Left lung (tissue), 4 donors: ENCODE measurements at regions not wholly inside any gene's neighbourhood (a gene's known extent, or its start where the extent isn't known, plus 50 kb on each side); places are given as distances from the start of the nearest gene placed in this dataset.

ENCODE experiments used
- ATAC-seq: fragments of 200-7000 bp; cut with Tn5 transposase; one replicate; pipeline ENCODE4 v1.9.1; 2020; ENCODE audit warnings: moderate library complexity
- DNase-seq, 4 donors: peaks; one replicate each; pipeline ENCODE4 v3.0.0-alpha.2; 2013 to 2020
- H3K27ac ChIP-seq, 2 donors: fragments of 200-600 bp; sonication (generic) in 1 of 2; one replicate each; pipeline versions ENCODE4 v1.5.0 to v1.8.0; 2020 to 2021
- H3K27me3 ChIP-seq, 2 donors: fragments of 200-600 bp; sonication (generic) in 1 of 2; one replicate each; pipeline versions ENCODE4 v1.5.0 to v1.8.0; 2020 to 2021
- H3K36me3 ChIP-seq, 2 donors: fragments of 200-600 bp; sonication (generic) in 1 of 2; one replicate each; pipeline versions ENCODE4 v1.5.0 to v1.8.0; 2020 to 2021
- H3K4me1 ChIP-seq, 2 donors: fragments of 200-600 bp; one replicate each; pipeline ENCODE4 v1.8.0; 2021
- H3K4me3 ChIP-seq, 2 donors: fragments of 200-600 bp; sonication (generic) in 1 of 2; one replicate each; pipeline versions ENCODE4 v1.5.0 to v1.8.0; 2020 to 2021; ENCODE audit warnings: mild to moderate bottlenecking in 1 of 2
- H3K9me3 ChIP-seq, 2 donors: fragments of 200-600 bp; sonication (generic) in 1 of 2; one replicate each; pipeline versions ENCODE4 v1.5.0 to v1.8.0; 2020 to 2021
- intact Hi-C, 2 donors: fragments of 100-400 bp; cut with DNase I; formaldehyde crosslinking; loops; one replicate each; pipeline versions ENCODE4 v1.11.2 to v1.14.2; 2022
- TF ChIP-seq, protein P1 (sequence below), 2 donors: fragments of 200-600 bp; sonication (generic) in 1 of 2; IDR thresholded peaks; one replicate each; pipeline versions ENCODE4 v1.5.0 to v1.8.0; 2021; ENCODE audit warnings: antibody characterized with exemption in 2 of 2
- donor health status: DM: no; HTN: yes; CAD: no.
- donor health status: DM: no; HTN: no; CAD: no.

DNA sequence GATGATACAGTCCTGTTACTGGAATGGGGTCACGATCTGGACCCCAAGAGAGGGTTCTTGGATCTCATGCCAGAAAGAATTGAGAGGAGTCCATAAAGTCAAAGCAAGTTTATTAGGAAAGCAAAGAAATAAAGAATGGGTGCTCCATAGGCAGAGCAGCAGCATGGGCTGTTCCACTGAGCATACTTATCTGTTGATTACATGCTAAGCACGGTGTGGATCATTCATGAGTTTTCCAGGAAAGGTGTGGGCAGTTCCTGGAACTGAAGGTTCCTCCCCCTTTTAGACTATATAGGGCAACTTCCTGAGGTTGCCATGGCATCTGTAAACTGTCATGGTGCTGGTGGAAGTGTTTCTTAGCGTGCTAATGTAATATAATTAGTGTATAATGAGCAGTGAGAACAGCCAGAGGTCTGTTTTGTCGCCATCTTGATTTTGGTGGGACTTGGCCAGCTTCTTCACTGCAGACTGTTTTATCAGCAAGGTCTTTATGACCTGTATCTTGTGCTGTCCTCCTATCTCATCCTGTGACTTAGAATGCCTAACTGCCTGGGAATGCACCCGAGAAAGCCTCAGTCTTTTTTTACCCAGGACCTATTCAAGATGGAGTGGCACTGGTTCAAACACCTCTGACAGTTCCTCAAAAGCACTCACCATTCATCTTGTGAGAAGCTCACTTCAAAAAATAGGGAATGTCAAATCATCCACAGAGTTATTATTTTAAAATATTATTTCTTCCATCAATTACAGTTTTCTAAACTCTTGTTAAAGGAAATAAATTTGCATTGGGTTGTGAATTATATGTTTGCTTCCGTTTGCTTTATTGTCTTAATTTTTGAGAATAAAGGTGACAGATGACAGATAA is 1358.8 kb upstream of the TMEM132C start:
- TF ChIP-seq, protein P1, sequence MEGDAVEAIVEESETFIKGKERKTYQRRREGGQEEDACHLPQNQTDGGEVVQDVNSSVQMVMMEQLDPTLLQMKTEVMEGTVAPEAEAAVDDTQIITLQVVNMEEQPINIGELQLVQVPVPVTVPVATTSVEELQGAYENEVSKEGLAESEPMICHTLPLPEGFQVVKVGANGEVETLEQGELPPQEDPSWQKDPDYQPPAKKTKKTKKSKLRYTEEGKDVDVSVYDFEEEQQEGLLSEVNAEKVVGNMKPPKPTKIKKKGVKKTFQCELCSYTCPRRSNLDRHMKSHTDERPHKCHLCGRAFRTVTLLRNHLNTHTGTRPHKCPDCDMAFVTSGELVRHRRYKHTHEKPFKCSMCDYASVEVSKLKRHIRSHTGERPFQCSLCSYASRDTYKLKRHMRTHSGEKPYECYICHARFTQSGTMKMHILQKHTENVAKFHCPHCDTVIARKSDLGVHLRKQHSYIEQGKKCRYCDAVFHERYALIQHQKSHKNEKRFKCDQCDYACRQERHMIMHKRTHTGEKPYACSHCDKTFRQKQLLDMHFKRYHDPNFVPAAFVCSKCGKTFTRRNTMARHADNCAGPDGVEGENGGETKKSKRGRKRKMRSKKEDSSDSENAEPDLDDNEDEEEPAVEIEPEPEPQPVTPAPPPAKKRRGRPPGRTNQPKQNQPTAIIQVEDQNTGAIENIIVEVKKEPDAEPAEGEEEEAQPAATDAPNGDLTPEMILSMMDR (IDR thresholded peaks at IDR 0.05): no peak
- H3K4me1 ChIP-seq: no peaks in the 10 kb centered on the region

DNA sequence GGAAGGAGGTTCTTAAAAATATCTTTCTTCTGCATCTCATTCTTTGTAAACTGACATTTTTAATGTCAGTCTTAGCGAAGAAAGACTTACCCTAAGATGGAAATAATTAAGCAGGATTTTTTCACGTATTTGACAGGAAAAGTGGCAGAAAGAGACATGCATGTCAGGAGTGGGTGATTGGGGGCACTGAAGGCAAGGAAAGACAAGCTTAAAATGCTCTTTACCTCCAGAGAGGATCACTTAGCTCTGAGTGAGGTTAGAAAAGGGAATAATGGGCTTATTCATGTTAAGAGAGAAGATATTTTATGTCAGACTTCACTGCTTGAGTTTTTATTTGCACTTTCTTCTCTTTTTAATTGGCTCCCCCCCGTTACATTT is 1358.2 kb upstream of the TMEM132C start:
- Histone ChIP-seq H3K27me3 (peaks cover 0 to 15% of the 10 kb centered on the region in 2 donors), H3K9me3 (no peaks in the 10 kb centered on the region), H3K36me3 (no peaks in the 10 kb centered on the region), H3K27ac (no peak overlapping the region), H3K4me3 (no peak overlapping the region), H3K4me1 (no peaks in the 10 kb centered on the region)
- TF ChIP-seq, protein P1 (IDR thresholded peaks at IDR 0.05): no peak
- intact Hi-C loops: no loop called here
- ATAC-seq: no peak
- DNase-seq: no peak

More for the DNA sequence above, 1358.8 kb upstream of the TMEM132C start:
- no peak for DNase-seq
- Histone ChIP-seq H3K36me3 (no peaks in the 10 kb centered on the region), H3K27me3 (peaks cover 0 to 15% of the 10 kb centered on the region in 2 donors), H3K9me3 (no peaks in the 10 kb centered on the region), H3K4me3 (no peak overlapping the region), H3K27ac (no peak overlapping the region)
- intact Hi-C loops: no loop called here
- no peak for ATAC-seq

DNA sequence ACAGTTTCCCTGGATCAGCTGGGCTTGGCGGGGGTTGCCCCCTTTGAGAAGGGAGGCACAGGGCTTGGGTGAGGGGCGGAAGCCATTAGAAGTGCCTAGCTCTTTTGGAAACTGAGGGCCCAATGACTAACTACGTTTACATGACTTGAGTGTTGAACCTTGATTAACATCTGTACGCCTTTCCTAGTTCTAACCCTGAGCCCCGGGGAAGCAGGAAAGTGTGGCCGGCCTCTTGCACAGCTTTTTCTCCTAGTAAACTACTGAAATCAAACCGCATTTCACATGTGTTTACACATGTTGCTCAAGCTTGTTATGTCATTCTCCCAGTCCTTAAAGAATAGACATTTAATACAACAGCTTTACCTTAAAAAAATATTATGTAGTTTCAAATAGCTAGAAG is 1356.4 kb upstream of the TMEM132C start:
- Histone ChIP-seq H3K4me1 (no peaks in the 10 kb centered on the region), H3K36me3 (no peaks in the 10 kb centered on the region), H3K9me3 (no peaks in the 10 kb centered on the region), H3K27ac (no peak overlapping the region), H3K27me3 (peaks cover 0 to 8% of the 10 kb centered on the region in 2 donors), H3K4me3 (no peak overlapping the region)
- DNase-seq (no peak), ATAC-seq (no peak)
- TF ChIP-seq, protein P1 (IDR thresholded peaks at IDR 0.05): no peak
- intact Hi-C loops: no loop called here

DNA sequence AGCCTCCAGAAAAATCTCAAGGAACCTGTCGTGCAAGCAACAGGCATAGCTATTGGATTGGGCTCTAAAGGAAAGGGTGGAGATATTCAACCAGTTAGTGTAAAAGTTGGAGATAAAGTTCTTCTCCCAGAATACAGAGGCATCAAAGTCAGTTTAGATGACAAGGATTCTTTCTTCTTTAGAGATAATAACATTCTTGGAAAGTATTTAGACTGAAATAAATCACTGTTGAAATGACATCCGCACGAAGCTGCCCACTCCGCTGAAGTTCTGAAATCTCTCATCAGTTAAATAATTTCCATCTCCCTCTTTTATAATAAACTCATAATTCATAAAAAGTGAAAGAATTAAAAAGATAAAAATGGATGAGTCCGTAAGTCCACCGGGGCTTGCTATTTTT is 1354.9 kb upstream of the TMEM132C start:
- H3K27me3 ChIP-seq: peaks cover 0 to 8% of the 10 kb centered on the region in 2 donors
- H3K4me3 ChIP-seq: no peak overlapping the region
- DNase-seq (no peak), ATAC-seq (no peak)
- H3K27ac ChIP-seq: no peak overlapping the region
- intact Hi-C loops: no loop called here
- H3K4me1 ChIP-seq: no peaks in the 10 kb centered on the region
- TF ChIP-seq, protein P1 (IDR thresholded peaks at IDR 0.05): no peak
- H3K9me3 ChIP-seq: no peaks in the 10 kb centered on the region
- no peaks in the 10 kb centered on the region for H3K36me3 ChIP-seq

DNA sequence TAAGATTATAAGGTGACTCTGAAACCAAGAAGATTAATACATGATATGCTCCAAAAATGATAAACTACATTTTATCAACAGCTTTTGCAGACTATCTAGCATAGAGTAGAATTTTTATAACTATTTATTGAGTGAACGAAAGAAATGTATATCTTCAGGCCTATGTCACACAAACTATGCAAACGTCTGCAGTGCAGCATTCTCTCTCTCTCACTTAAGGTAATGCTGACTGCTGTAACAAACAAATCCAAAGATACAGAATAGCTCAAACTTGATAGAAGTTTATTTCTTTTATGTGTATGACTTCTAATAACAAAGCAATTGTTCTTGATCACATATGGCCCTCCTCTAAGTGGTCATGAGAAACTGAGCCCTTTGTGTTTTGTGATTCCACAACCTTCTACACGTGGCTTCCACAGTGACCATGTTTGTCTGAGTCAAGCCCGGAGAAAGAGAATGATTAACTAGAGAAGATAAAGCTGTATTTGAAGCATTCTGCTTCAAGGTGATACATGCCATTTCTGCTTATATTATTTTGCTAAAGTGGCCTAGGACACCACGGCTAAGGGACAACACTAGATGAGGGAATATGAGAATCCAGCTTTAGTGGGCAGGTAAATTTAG is 1352.7 kb upstream of the TMEM132C start:
- Histone ChIP-seq H3K36me3 (no peaks in the 10 kb centered on the region), H3K27ac (no peak overlapping the region), H3K27me3 (peaks cover 0 to 8% of the 10 kb centered on the region in 2 donors), H3K4me1 (no peaks in the 10 kb centered on the region), H3K4me3 (no peak overlapping the region), H3K9me3 (peaks cover 0 to 4% of the 10 kb centered on the region in 2 donors)
- TF ChIP-seq, protein P1 (IDR thresholded peaks at IDR 0.05): no peak
- no peak for ATAC-seq
- intact Hi-C loops: no loop called here
- no peak for DNase-seq
